Vagina (tissue), 2 donors: ENCODE measurements at regions not wholly inside any gene's neighbourhood (a gene's known extent, or its start where the extent isn't known, plus 50 kb on each side); places are given as distances from the start of the nearest gene placed in this dataset.

Source experiments
- POLR2AphosphoS5 ChIP-seq, 2 donors: sonication (generic); formaldehyde crosslinking; IDR thresholded peaks; one replicate each; pipeline ENCODE4 v1.9.0; 2017; ENCODE audit warnings: antibody characterized with exemption in 2 of 2, mild to moderate bottlenecking in 2 of 2, low read depth in 1 of 2; ENCODE audit not compliant: insufficient read depth in 1 of 2
- TF ChIP-seq, protein P1 (sequence below), 3 experiments: fragments of 450-650 bp in 2 of 3; fragments of 200-600 bp in 1 of 3; sonication (generic) in 1 of 3; IDR thresholded peaks; one replicate each; pipeline ENCODE4 v1.5.1; 2017 to 2019; ENCODE audit warnings: antibody characterized with exemption in 3 of 3, mild to moderate bottlenecking in 2 of 3, moderate library complexity in 2 of 3

DNA sequence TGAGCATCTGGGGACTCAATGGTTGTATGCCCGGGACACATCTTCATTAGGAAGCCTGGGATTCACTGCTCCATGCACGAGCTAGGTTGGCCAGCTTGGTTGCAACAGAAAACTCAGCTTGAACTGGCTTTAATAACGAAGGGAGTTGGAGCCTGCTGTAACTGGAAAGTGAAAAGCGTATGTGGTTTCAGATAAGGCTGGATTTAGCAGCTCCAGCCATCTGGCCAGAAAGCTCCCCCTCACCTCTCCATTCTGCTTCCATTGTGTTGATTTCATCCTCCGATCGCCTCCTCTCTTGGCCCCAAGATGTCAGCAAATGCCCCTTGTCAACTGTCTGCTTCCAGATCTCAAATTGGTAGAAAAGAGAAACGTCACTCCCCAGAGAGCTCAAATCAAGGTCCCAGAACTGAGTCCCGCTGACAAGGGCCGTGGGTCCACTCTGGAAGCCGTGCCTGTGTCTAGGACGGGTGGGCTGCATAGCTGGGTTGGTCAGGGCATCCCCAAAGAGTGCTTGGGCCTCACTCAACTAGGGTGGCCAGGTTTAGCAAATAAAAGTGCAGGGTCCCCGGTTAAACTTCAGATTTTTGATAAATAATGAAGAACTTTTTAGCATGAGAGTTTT lies 117.0 kb upstream of the PMEPA1 start:
- TF ChIP-seq, protein P1, sequence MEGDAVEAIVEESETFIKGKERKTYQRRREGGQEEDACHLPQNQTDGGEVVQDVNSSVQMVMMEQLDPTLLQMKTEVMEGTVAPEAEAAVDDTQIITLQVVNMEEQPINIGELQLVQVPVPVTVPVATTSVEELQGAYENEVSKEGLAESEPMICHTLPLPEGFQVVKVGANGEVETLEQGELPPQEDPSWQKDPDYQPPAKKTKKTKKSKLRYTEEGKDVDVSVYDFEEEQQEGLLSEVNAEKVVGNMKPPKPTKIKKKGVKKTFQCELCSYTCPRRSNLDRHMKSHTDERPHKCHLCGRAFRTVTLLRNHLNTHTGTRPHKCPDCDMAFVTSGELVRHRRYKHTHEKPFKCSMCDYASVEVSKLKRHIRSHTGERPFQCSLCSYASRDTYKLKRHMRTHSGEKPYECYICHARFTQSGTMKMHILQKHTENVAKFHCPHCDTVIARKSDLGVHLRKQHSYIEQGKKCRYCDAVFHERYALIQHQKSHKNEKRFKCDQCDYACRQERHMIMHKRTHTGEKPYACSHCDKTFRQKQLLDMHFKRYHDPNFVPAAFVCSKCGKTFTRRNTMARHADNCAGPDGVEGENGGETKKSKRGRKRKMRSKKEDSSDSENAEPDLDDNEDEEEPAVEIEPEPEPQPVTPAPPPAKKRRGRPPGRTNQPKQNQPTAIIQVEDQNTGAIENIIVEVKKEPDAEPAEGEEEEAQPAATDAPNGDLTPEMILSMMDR (IDR thresholded peaks at IDR 0.05), result no peak
- TF ChIP-seq POLR2AphosphoS5 (IDR thresholded peaks at IDR 0.05; ENCODE audit: insufficient read depth in 1 of 2, low read depth in 1 of 2), result no peak
